ENCODE measurements at regions not wholly inside any gene's neighbourhood (a gene's known extent, or its start where the extent isn't known, plus 50 kb on each side); places are given as distances from the start of the nearest gene placed in this dataset.

DNA sequence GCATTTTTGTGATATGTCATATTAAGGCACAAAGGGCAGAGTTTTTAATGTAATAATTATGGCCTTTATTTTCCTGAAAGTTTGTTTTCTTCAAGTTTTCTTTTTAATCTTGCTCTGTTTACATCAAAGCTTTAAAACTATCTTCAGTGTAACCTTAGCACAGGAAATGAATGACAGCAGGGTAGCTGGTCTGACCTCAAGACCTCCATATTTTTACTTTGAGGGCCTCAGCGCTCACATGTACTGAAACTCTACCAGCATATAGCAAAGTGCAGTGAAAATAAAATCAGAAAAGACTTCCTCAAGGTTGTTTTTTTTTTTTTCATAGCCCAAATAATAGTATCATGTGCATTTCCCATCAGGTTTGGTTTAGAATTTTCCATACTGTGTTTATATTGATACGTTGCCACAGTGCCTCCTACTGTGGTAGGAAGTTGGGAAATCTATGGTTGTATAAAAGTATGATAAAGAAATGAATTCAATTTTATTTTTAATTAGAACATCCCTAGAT is 163.4 kb downstream of the UBE2E3 start:
- Histone ChIP-seq H3K4me1 (replicated peaks) (no peaks in the 10 kb centered on the region), H3K4me3 (no peak overlapping the region), H3K9me3 (no peaks in the 10 kb centered on the region), H3K27me3 (replicated peaks; ENCODE audit: insufficient read depth) (no peaks in the 10 kb centered on the region), H3K36me3 (no peaks in the 10 kb centered on the region), H3K27ac (no peak overlapping the region)
- intact Hi-C loops (cut with DNase I) = no loop called here
- WGBS = 86% methylated on average over 2 of the region's 2 CpGs
- no peak for TF ChIP-seq POLR2A (IDR thresholded peaks at IDR 0.05)
- no peak for TF ChIP-seq POLR2AphosphoS5 (IDR thresholded peaks at IDR 0.05)
- no peak for TF ChIP-seq CTCF (IDR thresholded peaks at IDR 0.05)
- DNase-seq (ENCODE audit: low spot score) = no peak

DNA sequence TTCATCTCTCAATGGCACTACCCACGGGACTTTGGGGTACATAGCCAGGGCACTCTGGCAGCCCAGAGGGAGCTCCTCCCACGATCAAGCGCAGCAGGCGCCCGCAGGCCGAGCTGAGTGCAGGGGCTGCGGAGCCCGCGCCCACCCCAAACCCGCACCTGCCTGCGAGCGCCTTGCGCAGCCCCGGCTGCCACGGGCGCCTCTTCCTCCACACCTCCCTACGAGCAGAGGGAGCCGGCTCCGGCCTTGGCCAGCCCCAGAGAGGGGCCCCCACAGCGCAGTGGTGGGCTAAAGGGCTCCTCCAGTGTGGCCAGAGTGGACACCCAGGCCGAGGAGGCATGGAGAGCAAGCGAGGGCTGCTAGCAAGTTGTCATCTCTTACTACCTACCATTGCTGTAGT is 165.2 kb downstream of the UBE2E3 start:
- no peaks in the 10 kb centered on the region for H3K36me3 ChIP-seq

DNA sequence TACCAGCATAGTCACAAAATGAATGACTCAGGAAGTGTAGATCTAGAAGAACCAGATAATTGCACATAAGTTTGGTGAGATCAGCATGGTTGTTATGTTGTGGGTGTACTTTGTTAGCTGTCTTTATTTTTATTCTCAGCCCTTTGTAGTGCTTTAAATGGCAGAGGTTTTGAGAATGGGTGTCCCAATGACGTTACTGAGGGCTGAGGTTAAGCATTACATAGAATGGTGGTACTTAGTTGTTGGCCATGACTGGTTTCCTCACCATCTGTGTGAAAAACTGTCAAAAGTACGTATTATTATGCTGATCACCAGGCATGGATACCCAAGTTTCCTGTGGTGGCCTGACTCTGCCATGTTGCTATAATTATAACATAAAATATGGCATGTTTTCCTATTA is 165.8 kb downstream of the UBE2E3 start:
- Histone ChIP-seq H3K27ac (no peak overlapping the region), H3K36me3 (no peaks in the 10 kb centered on the region), H3K9me3 (no peaks in the 10 kb centered on the region), H3K4me1 (replicated peaks) (no peaks in the 10 kb centered on the region), H3K27me3 (replicated peaks; ENCODE audit: insufficient read depth) (no peaks in the 10 kb centered on the region), H3K4me3 (no peak overlapping the region)
- 87% methylated on average over 2 of the region's 2 CpGs for WGBS
- DNase-seq (ENCODE audit: low spot score) = no peak
- TF ChIP-seq POLR2A (IDR thresholded peaks at IDR 0.05) (no peak), CTCF (IDR thresholded peaks at IDR 0.05) (no peak), POLR2AphosphoS5 (IDR thresholded peaks at IDR 0.05) (no peak)
- intact Hi-C loops (cut with DNase I) = no loop called here

More for the DNA sequence above, 165.2 kb downstream of the UBE2E3 start:
- DNase-seq (ENCODE audit: low spot score) = no peak
- TF ChIP-seq POLR2A (IDR thresholded peaks at IDR 0.05) = no peak
- TF ChIP-seq CTCF (IDR thresholded peaks at IDR 0.05) = no peak
- TF ChIP-seq POLR2AphosphoS5 (IDR thresholded peaks at IDR 0.05) = no peak
- no peaks in the 10 kb centered on the region for H3K9me3 ChIP-seq
- no peaks in the 10 kb centered on the region for H3K27me3 ChIP-seq (replicated peaks; ENCODE audit: insufficient read depth)
- no peak overlapping the region for H3K27ac ChIP-seq
- intact Hi-C loops (cut with DNase I) = no loop called here
- H3K4me1 ChIP-seq (replicated peaks) = no peaks in the 10 kb centered on the region
- no peak overlapping the region for H3K4me3 ChIP-seq
- WGBS = 97% methylated on average over 22 of the region's 22 CpGs

DNA sequence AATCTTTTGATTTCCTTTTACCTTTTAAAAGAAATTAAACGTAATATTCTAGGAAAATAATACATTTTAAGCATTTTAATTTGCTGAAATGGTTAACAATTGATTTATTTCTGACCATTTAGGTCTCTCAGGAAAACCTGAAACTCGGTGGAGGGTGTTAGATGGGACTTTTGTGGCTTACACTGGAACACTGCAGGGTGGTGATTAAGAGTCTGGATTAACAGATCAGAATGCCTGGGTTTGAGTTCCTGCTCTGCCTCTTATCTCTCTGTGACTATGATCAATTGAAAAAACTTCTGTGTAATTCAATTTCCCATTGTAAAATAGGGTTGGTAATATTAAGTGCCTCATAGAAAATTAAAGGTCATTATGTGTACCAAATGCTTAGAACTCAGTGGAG is 168.7 kb downstream of the UBE2E3 start:
- Histone ChIP-seq H3K9me3 (no peaks in the 10 kb centered on the region), H3K36me3 (no peaks in the 10 kb centered on the region), H3K27me3 (replicated peaks; ENCODE audit: insufficient read depth) (peaks cover under 1% of the 10 kb centered on the region), H3K27ac (no peak overlapping the region), H3K4me3 (no peak overlapping the region), H3K4me1 (replicated peaks) (no peaks in the 10 kb centered on the region)
- DNase-seq (ENCODE audit: low spot score) = no peak
- intact Hi-C loops (cut with DNase I) = no loop called here
- WGBS = 71% methylated on average over 2 of the region's 2 CpGs
- TF ChIP-seq POLR2AphosphoS5 (IDR thresholded peaks at IDR 0.05) (no peak), POLR2A (IDR thresholded peaks at IDR 0.05) (no peak), CTCF (IDR thresholded peaks at IDR 0.05) (no peak)

DNA sequence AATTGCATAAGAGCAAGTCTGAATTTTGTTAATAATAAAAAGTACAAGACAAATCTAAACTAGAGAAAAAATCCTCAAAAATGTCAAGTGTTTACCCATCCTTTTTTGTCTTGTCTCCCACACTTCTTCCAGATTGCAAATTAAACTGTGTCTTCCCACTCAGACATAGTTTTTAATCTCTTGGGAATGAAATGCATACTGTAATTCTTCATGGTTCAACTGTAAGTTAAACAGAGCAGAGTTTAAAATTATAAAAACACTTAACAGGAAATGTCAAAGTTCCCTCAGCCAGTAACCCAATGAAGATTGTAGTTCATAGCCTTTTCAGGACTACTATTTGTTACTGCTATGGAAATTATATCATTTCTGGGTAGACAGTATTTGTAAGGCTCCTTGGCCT is 171.8 kb downstream of the UBE2E3 start:
- TF ChIP-seq POLR2A (IDR thresholded peaks at IDR 0.05) (no peak), CTCF (IDR thresholded peaks at IDR 0.05) (no peak), POLR2AphosphoS5 (IDR thresholded peaks at IDR 0.05) (no peak)
- no peaks in the 10 kb centered on the region for H3K36me3 ChIP-seq
- no peak overlapping the region for H3K27ac ChIP-seq
- no peak for DNase-seq (ENCODE audit: low spot score)
- H3K4me3 ChIP-seq = no peak overlapping the region
- intact Hi-C loops (cut with DNase I) = no loop called here
- H3K9me3 ChIP-seq = no peaks in the 10 kb centered on the region
- peaks cover 2% of the 10 kb centered on the region for H3K27me3 ChIP-seq (replicated peaks; ENCODE audit: insufficient read depth)
- no peaks in the 10 kb centered on the region for H3K4me1 ChIP-seq (replicated peaks)
